SK-N-SH (cell line): ENCODE measurements at regions not wholly inside any gene's neighbourhood (a gene's known extent, or its start where the extent isn't known, plus 50 kb on each side); places are given as distances from the start of the nearest gene placed in this dataset.

Experiments used
- CTCF ChIA-PET: fragments of 300-600, 350-600 bp; formaldehyde crosslinking; extraction: SDS; loops from one replicate; lab custom pipeline; 2021; lab: Yijun Ruan, JAX
- POLR2A ChIA-PET: fragments of 350-600 bp; sonication (Branson Sonifier 250); formaldehyde crosslinking; extraction: SDS; loops from one replicate; lab custom pipeline; 2020; ENCODE audit warnings: antibody characterized with exemption, inconsistent platforms; lab: Yijun Ruan, JAX
- DNase-seq: peaks from one replicate; pipeline ENCODE4 v3.0.0; 2012
- H2AFZ ChIP-seq: fragments of 200-600 bp; sonication (generic); 2 replicates; pipeline ENCODE4 v1.8.1; 2016; ENCODE audit warnings: antibody characterized with exemption, mild to moderate bottlenecking, low read depth
- H3F3A ChIP-seq: fragments of 200-600 bp; sonication (generic); replicated peaks from 2 replicates; pipeline ENCODE3; 2016; ENCODE audit warnings: antibody characterized with exemption, mild to moderate bottlenecking; ENCODE audit not compliant: insufficient read depth
- H3K27ac ChIP-seq, 2 experiments: fragments of 200-500 bp in 1 of 2; fragments of 200-600 bp in 1 of 2; sonication (Bioruptor generic) in 1 of 2; sonication (generic), shearing (Covaris generic) in 1 of 2; 2 replicates each; pipeline versions ENCODE4 v1.5.1 to v1.6.1; 2014 to 2016; ENCODE audit warnings: low read depth in 2 of 2, inconsistent platforms in 1 of 2, low read length in 1 of 2, mild to moderate bottlenecking in 1 of 2, mixed read lengths in 1 of 2
- H3K27me3 ChIP-seq: fragments of 200-600 bp; sonication (generic), shearing (Covaris generic); 2 replicates; pipeline ENCODE4 v1.6.1; 2016; ENCODE audit warnings: mixed run types; ENCODE audit not compliant: insufficient read depth
- H3K36me3 ChIP-seq, 2 experiments: fragments of 200-500 bp in 1 of 2; fragments of 200-600 bp in 1 of 2; sonication (Bioruptor generic) in 1 of 2; sonication (generic) in 1 of 2; replicated peaks in 1 of 2; 2 replicates each; pipeline versions ENCODE3 to v1.5.1; 2014 to 2016; ENCODE audit warnings: low read length in 1 of 2, mild to moderate bottlenecking in 1 of 2; ENCODE audit not compliant: insufficient read depth in 2 of 2, control insufficient read depth in 1 of 2
- H3K4me1 ChIP-seq, 2 experiments: fragments of 200-500 bp in 1 of 2; fragments of 200-600 bp in 1 of 2; sonication (Bioruptor generic) in 1 of 2; sonication (generic), shearing (Covaris generic) in 1 of 2; 2 replicates each; pipeline versions ENCODE4 v1.5.1 to v1.6.1; 2014 to 2016; ENCODE audit warnings: low read depth in 1 of 2, low read length in 1 of 2, mixed run types in 1 of 2; ENCODE audit not compliant: insufficient read depth in 2 of 2, control insufficient read depth in 1 of 2
- H3K4me2 ChIP-seq: fragments of 200-600 bp; sonication (generic), shearing (Covaris generic); 2 replicates; pipeline ENCODE4 v1.6.1; 2017; ENCODE audit warnings: mixed run types
- H3K4me3 ChIP-seq, 2 experiments: fragments of 200-500 bp in 1 of 2; fragments of 200-600 bp in 1 of 2; sonication (Bioruptor generic) in 1 of 2; sonication (generic), shearing (Covaris generic) in 1 of 2; 2 replicates each; pipeline versions ENCODE4 v1.5.1 to v1.8.1; 2014 to 2016; ENCODE audit warnings: low read depth in 2 of 2, inconsistent platforms in 1 of 2, low read length in 1 of 2, mild to moderate bottlenecking in 1 of 2, mixed read lengths in 1 of 2, moderate library complexity in 1 of 2
- H3K79me2 ChIP-seq: fragments of 200-600 bp; sonication (generic); 2 replicates; pipeline ENCODE4 v1.8.1; 2017; ENCODE audit warnings: mild to moderate bottlenecking; ENCODE audit not compliant: insufficient read depth
- H3K9ac ChIP-seq: fragments of 200-600 bp; sonication (generic); 2 replicates; pipeline ENCODE4 v1.6.1; 2017; ENCODE audit warnings: mixed run types
- H3K9me2 ChIP-seq: fragments of 200-600 bp; sonication (generic); 2 replicates; pipeline ENCODE4 v1.6.1; 2017; ENCODE audit warnings: mixed run types
- H3K9me3 ChIP-seq: fragments of 200-600 bp; sonication (generic); 2 replicates; pipeline ENCODE4 v1.6.1; 2017; ENCODE audit warnings: mixed run types, mild to moderate bottlenecking, moderate library complexity
- H4K20me1 ChIP-seq: fragments of 200-600 bp; sonication (generic); 2 replicates; pipeline ENCODE4 v1.6.1; 2017; ENCODE audit warnings: mild to moderate bottlenecking, mixed run types; ENCODE audit not compliant: insufficient read depth
- CHD2 ChIP-seq: fragments of 150-350 bp; IDR thresholded peaks from 2 replicates; pipeline ENCODE4 v1.6.1; 2018; ENCODE audit warnings: low read length; ENCODE audit not compliant: partially characterized antibody
- ELF1 ChIP-seq: IDR thresholded peaks from 2 replicates; pipeline ENCODE4 v1.4.0; 2012
- FOSL2 ChIP-seq: IDR thresholded peaks from 2 replicates; pipeline ENCODE4 v1.4.0; 2012; ENCODE audit warnings: low read depth, mild to moderate bottlenecking, moderate library complexity, borderline replicate concordance
- FOXJ3 ChIP-seq: sonication (generic); formaldehyde crosslinking; IDR thresholded peaks from 2 replicates; pipeline ENCODE4 v1.5.1; 2020; ENCODE audit warnings: mild to moderate bottlenecking, missing genetic modification reagents
- GABPA ChIP-seq: IDR thresholded peaks from 2 replicates; pipeline ENCODE4 v1.4.0; 2012; ENCODE audit warnings: low read depth, mild to moderate bottlenecking
- GATA2 ChIP-seq: sonication (generic); formaldehyde crosslinking; IDR thresholded peaks from 2 replicates; pipeline ENCODE4 v1.5.0; 2020; ENCODE audit warnings: mild to moderate bottlenecking, missing genetic modification reagents
- MEF2A ChIP-seq: IDR thresholded peaks from 2 replicates; pipeline ENCODE4 v1.4.0; 2012; ENCODE audit warnings: low read depth, borderline replicate concordance
- MXI1 ChIP-seq: IDR thresholded peaks from 2 replicates; pipeline ENCODE4 v1.6.1; 2012; ENCODE audit warnings: mild to moderate bottlenecking, low read depth, low read length, improper control_type of control experiment
- NRF1 ChIP-seq: IDR thresholded peaks from 2 replicates; pipeline ENCODE4 v1.6.1; 2012; ENCODE audit warnings: low read depth, mild to moderate bottlenecking, low read length
- POLR2AphosphoS5 ChIP-seq: IDR thresholded peaks from 2 replicates; pipeline ENCODE4 v1.6.1; 2012; ENCODE audit warnings: low read depth, low read length
- RAD21 ChIP-seq: IDR thresholded peaks from 2 replicates; pipeline ENCODE4 v1.6.1; 2012; ENCODE audit warnings: mild to moderate bottlenecking, low read length
- RFX5 ChIP-seq: IDR thresholded peaks from 2 replicates; pipeline ENCODE4 v1.6.1; 2012; ENCODE audit warnings: mild to moderate bottlenecking, improper control_type of control experiment, low read length
- RXRA ChIP-seq: IDR thresholded peaks from 2 replicates; pipeline ENCODE4 v1.4.0; 2012; ENCODE audit warnings: low read depth, mild to moderate bottlenecking, borderline replicate concordance
- SMC3 ChIP-seq: IDR thresholded peaks from 2 replicates; pipeline ENCODE4 v1.6.1; 2012; ENCODE audit warnings: low read depth, low read length, improper control_type of control experiment
- TCF12 ChIP-seq: IDR thresholded peaks from 2 replicates; pipeline ENCODE4 v1.4.0; 2012
- USF2 ChIP-seq: fragments of 150-350 bp; IDR thresholded peaks from 2 replicates; pipeline ENCODE4 v1.6.1; 2017; ENCODE audit warnings: antibody characterized with exemption, low read length, low read depth, borderline replicate concordance
- YY1 ChIP-seq: IDR thresholded peaks from 2 replicates; pipeline ENCODE4 v1.4.0; 2012; ENCODE audit warnings: low read depth, mild to moderate bottlenecking
- WGBS: methylation state at CpG from one replicate; pipeline ENCODE4 v1.1.6; 2017; ENCODE audit warnings: low lambda C conversion rate; 5-methylcytosine and 5-hydroxymethylcytosine counted together
- TF ChIP-seq, protein P1 (sequence below): IDR thresholded peaks from 2 replicates; pipeline ENCODE4 v1.4.0; 2012; ENCODE audit warnings: low read depth, borderline replicate concordance
- TF ChIP-seq, protein P2 (sequence below): fragments of 150-350 bp; IDR thresholded peaks from 2 replicates; pipeline ENCODE4 v1.6.1; 2016; ENCODE audit warnings: mild to moderate bottlenecking, low read depth, low read length

DNA sequence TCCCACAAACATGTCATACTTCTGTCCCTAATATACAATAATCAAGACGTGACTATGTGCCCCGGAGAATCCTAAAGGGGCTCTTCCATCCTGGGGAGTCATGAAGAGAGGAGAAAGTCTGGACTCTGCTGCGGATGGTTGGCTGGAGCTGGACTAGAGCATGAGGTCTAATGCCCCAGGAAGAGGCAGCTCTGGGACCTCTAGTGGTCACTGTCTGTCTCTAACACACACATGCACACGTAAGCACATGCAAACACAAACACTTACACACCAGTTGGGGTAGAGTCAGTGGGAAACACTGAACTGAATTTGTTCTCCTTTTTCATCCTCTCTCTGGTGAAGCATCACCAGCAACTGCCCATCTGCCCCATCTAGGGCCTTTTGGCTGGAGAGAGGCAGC is 271.6 kb downstream of the TDRD15 start:
- 27% methylated on average over 4 of the region's 4 CpGs for WGBS
- no peaks in the 10 kb centered on the region for H3K27me3 ChIP-seq
- H3K4me1 ChIP-seq: peaks cover 0 to 6% of the 10 kb centered on the region in 2 experiments; a peak in 1 of 4 replicates
- no peak overlapping the region for H2AFZ ChIP-seq
- H3K9me3 ChIP-seq: no peaks in the 10 kb centered on the region
- no peaks in the 10 kb centered on the region for H4K20me1 ChIP-seq
- H3K4me3 ChIP-seq: no peak overlapping the region
- DNase-seq: peak; percentile 29
- no peaks in the 10 kb centered on the region for H3K79me2 ChIP-seq
- no peaks in the 10 kb centered on the region for H3K9me2 ChIP-seq
- CTCF ChIA-PET: interaction anchor here (0.8 to 5.0 kb wide), 22 partner anchors 8 to 277 kb away, joined by 3 to 30 read pairs (median 4); no protein-coding TSS in a partner anchor
- peak; percentile 41; the same call in 1 of the 2 replicates for TF ChIP-seq SMC3
- no peak for TF ChIP-seq RXRA
- peak; percentile 61 for TF ChIP-seq RAD21
- H3F3A ChIP-seq: no peaks in the 10 kb centered on the region
- no peak overlapping the region for H3K4me2 ChIP-seq
- no peak overlapping the region for H3K9ac ChIP-seq
- H3K36me3 ChIP-seq: no peaks in the 10 kb centered on the region
- no peak overlapping the region for H3K27ac ChIP-seq
- POLR2A ChIA-PET: no interaction called here

DNA sequence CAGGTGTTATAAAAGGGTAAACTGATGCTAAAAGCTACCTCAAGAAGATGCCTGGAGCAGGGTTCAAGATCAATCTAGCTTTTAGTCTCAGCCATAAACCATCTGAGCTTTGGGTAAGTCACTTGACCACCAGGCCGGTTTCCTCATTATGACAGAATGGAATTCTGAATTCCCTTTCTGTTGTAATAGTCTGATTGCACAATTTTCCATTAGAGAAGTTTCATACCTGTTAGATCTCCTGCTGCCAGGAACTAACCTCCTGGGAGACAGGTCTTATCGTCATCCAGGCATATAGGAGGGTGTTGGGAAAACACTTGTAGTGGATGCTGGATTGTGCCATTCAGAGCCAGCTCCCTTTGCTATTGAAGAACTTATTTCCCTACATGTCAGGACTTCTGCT is 272.5 kb downstream of the TDRD15 start:
- Histone ChIP-seq H3K27me3 (no peaks in the 10 kb centered on the region), H3K9ac (no peak overlapping the region), H3K4me3 (no peak overlapping the region), H3F3A (no peaks in the 10 kb centered on the region), H3K9me2 (no peaks in the 10 kb centered on the region), H3K79me2 (no peaks in the 10 kb centered on the region), H3K36me3 (no peaks in the 10 kb centered on the region), H2AFZ (no peak overlapping the region), H3K4me1 (peaks cover 0 to 6% of the 10 kb centered on the region in 2 experiments; a peak in 1 of 4 replicates), H3K4me2 (no peak overlapping the region), H3K27ac (no peak overlapping the region), H4K20me1 (no peaks in the 10 kb centered on the region), H3K9me3 (no peaks in the 10 kb centered on the region)
- ChIA-PET POLR2A (no interaction called here), CTCF (interaction anchor here (0.8 to 5.0 kb wide), 17 partner anchors 8 to 441 kb away, joined by 3 to 30 read pairs (median 4); no protein-coding TSS in a partner anchor)
- WGBS: 13% methylated on average over 2 of the region's 2 CpGs
- TF ChIP-seq RXRA (no peak), POLR2AphosphoS5 (no peak), YY1 (no peak), NRF1 (no peak), MEF2A (no peak), RFX5 (no peak), FOXJ3 (CRISPR knock-in tag) (no peak), MXI1 (no peak), SMC3 (no peak), TCF12 (no peak), GATA2 (CRISPR knock-in tag) (no peak), ELF1 (no peak), CHD2 (no peak), GABPA (no peak), RAD21 (no peak), USF2 (no peak), FOSL2 (no peak)
- TF ChIP-seq, protein P1, sequence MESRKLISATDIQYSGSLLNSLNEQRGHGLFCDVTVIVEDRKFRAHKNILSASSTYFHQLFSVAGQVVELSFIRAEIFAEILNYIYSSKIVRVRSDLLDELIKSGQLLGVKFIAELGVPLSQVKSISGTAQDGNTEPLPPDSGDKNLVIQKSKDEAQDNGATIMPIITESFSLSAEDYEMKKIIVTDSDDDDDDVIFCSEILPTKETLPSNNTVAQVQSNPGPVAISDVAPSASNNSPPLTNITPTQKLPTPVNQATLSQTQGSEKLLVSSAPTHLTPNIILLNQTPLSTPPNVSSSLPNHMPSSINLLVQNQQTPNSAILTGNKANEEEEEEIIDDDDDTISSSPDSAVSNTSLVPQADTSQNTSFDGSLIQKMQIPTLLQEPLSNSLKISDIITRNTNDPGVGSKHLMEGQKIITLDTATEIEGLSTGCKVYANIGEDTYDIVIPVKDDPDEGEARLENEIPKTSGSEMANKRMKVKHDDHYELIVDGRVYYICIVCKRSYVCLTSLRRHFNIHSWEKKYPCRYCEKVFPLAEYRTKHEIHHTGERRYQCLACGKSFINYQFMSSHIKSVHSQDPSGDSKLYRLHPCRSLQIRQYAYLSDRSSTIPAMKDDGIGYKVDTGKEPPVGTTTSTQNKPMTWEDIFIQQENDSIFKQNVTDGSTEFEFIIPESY: no peak
- TF ChIP-seq, protein P2, sequence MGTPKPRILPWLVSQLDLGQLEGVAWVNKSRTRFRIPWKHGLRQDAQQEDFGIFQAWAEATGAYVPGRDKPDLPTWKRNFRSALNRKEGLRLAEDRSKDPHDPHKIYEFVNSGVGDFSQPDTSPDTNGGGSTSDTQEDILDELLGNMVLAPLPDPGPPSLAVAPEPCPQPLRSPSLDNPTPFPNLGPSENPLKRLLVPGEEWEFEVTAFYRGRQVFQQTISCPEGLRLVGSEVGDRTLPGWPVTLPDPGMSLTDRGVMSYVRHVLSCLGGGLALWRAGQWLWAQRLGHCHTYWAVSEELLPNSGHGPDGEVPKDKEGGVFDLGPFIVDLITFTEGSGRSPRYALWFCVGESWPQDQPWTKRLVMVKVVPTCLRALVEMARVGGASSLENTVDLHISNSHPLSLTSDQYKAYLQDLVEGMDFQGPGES: no peak
- no peak for DNase-seq
